K562 (cell line): ENCODE measurements at regions not wholly inside any gene's neighbourhood (a gene's known extent, or its start where the extent isn't known, plus 50 kb on each side); places are given as distances from the start of the nearest gene placed in this dataset.
A peak's percentile ranks its signal among the peaks of the same experiment; 100 is the strongest.

Experiments
- ATAC-seq: fragments of 200-7000 bp; cut with Tn5 transposase; 3 replicates; pipeline ENCODE4 v1.9.1; 2020; ENCODE audit warnings: moderate library complexity
- BruUV-seq: library from RNA; stranded (reverse); fragments of 400-500 nt; replicated peaks from 2 replicates; lab custom pipeline; 2021; lab: Mats Ljungman, UMichigan
- CTCF ChIA-PET: fragments of 300-600 bp; formaldehyde crosslinking; extraction: SDS; loops from one replicate; lab custom pipeline; 2021; ENCODE audit warnings: low intra/inter-chr PET ratio; lab: Yijun Ruan, JAX
- POLR2A ChIA-PET: fragments of 300-600, 350-650 bp; sonication (Branson Sonifier 250); formaldehyde crosslinking; extraction: SDS; loops from one replicate; lab custom pipeline; 2021; ENCODE audit warnings: antibody characterized with exemption, inconsistent platforms; lab: Yijun Ruan, JAX
- DNase-seq, 4 experiments: peaks; one replicate each; pipeline versions ENCODE4 v3.0.0 to v3.0.0-alpha.2; 2011 to 2018; ENCODE audit warnings: low spot score in 3 of 4, mixed read lengths in 3 of 4; ENCODE audit errors: extremely low read depth in 1 of 4
- FAIRE-seq: peaks from 2 replicates; lab custom pipeline; 2011; peaks lifted over from hg19 to GRCh38; lab: Jason Lieb, UNC
- H2AFZ ChIP-seq: 2 replicates; pipeline ENCODE4 v1.6.0; 2011; ENCODE audit warnings: low read depth, low read length, control low read depth, inconsistent platforms
- H3K27ac ChIP-seq: fragments of 200-600 bp; 3 replicates; pipeline ENCODE4 v1.8.0; 2011; ENCODE audit warnings: low read depth, mild to moderate bottlenecking, control low read depth, inconsistent platforms, low read length, moderate library complexity, mixed read lengths; ENCODE audit errors: extremely low read depth
- H3K27me3 ChIP-seq, 2 experiments: fragments of 300-600 bp in 1 of 2; 2 replicates in 1 of 2; 3 replicates in 1 of 2; pipeline versions ENCODE4 v1.6.0 to v1.8.0; 2011; ENCODE audit warnings: inconsistent platforms in 2 of 2, low read length in 2 of 2, mild to moderate bottlenecking in 1 of 2, mixed read lengths in 1 of 2, moderate library complexity in 1 of 2; ENCODE audit not compliant: control insufficient read depth in 2 of 2, insufficient read depth in 2 of 2
- H3K36me3 ChIP-seq: fragments of 300-600 bp; 3 replicates; pipeline ENCODE4 v1.8.0; 2011; ENCODE audit warnings: mild to moderate bottlenecking, low read length, inconsistent platforms; ENCODE audit not compliant: control insufficient read depth, insufficient read depth
- H3K4me1 ChIP-seq, 2 experiments: fragments of 200-600 bp in 1 of 2; replicated peaks in 1 of 2; 2 replicates in 1 of 2; 3 replicates in 1 of 2; pipeline versions ENCODE4 v1.5.1 to v1.8.0; 2011; ENCODE audit warnings: inconsistent platforms in 2 of 2, low read length in 2 of 2, mild to moderate bottlenecking in 1 of 2, mixed read lengths in 1 of 2, moderate library complexity in 1 of 2; ENCODE audit not compliant: control insufficient read depth in 2 of 2, insufficient read depth in 2 of 2
- H3K4me2 ChIP-seq: 2 replicates; pipeline ENCODE4 v1.6.1; 2011; ENCODE audit warnings: low read length, control low read depth, inconsistent platforms, mixed read lengths; ENCODE audit not compliant: insufficient read depth
- H3K4me3 ChIP-seq: fragments of 200-600 bp; sonication (generic), shearing (Covaris generic); 2 replicates; pipeline ENCODE4 v1.5.1; 2016; ENCODE audit warnings: control low read depth, inconsistent platforms
- H3K79me2 ChIP-seq: fragments of 200-600 bp; 3 replicates; pipeline ENCODE4 v1.8.0; 2011; ENCODE audit warnings: low read length, inconsistent platforms; ENCODE audit not compliant: control insufficient read depth, insufficient read depth
- H3K9ac ChIP-seq, 2 experiments: 2 replicates each; pipeline versions ENCODE4 v1.6.0 to v1.6.1; 2011; ENCODE audit warnings: low read depth in 2 of 2, low read length in 2 of 2, control low read depth in 1 of 2, inconsistent platforms in 1 of 2, mild to moderate bottlenecking in 1 of 2, mixed read lengths in 1 of 2; ENCODE audit not compliant: insufficient read depth in 1 of 2
- H3K9me1 ChIP-seq: one replicate; pipeline ENCODE4 v1.6.0; 2011; ENCODE audit warnings: inconsistent platforms, mild to moderate bottlenecking, low read length, moderate library complexity; ENCODE audit not compliant: control insufficient read depth, insufficient read depth
- H3K9me3 ChIP-seq: replicated peaks from 2 replicates; pipeline ENCODE4 v1.5.1; 2011; ENCODE audit warnings: low read depth, low read length, inconsistent platforms; ENCODE audit not compliant: control insufficient read depth, insufficient read depth
- H4K20me1 ChIP-seq: replicated peaks from 2 replicates; pipeline ENCODE4 v1.6.1; 2011; ENCODE audit warnings: low read length, inconsistent platforms, mixed read lengths; ENCODE audit not compliant: control insufficient read depth, insufficient read depth
- NFIC ChIP-seq: fragments of 450-650 bp; IDR thresholded peaks from 2 replicates; pipeline ENCODE4 v1.6.1; 2017; ENCODE audit warnings: mild to moderate bottlenecking, inconsistent platforms
- TARDBP ChIP-seq: fragments of 450-650 bp; IDR thresholded peaks from 2 replicates; pipeline ENCODE4 v1.6.1; 2016
- WGBS: fragments of 100-300 bp; shearing (Covaris generic); methylation state at CpG from one replicate; pipeline ENCODE4 v1.1.6; 2016; ENCODE audit warnings: low coverage, mixed read lengths; ENCODE audit not compliant: insufficient coverage; ENCODE audit errors: missing lambda C conversion rate; 5-methylcytosine and 5-hydroxymethylcytosine counted together
- in situ Hi-C: fragments of 300-500 bp; cut with MboI; formaldehyde crosslinking; loops from 4 replicates; pipeline ENCODE4 v1.15.0; 2018; ENCODE audit warnings: inconsistent platforms, mixed read lengths
- intact Hi-C: fragments of 100-400 bp; cut with micrococcal nuclease; formaldehyde crosslinking; loops from 2 replicates; pipeline ENCODE4 v1.14.2; 2022
- TF ChIP-seq, protein P1 (sequence below): fragments of 450-650 bp; formaldehyde crosslinking; IDR thresholded peaks from 2 replicates; pipeline ENCODE4 v1.4.0; 2020; ENCODE audit warnings: mild to moderate bottlenecking, mixed read lengths

DNA sequence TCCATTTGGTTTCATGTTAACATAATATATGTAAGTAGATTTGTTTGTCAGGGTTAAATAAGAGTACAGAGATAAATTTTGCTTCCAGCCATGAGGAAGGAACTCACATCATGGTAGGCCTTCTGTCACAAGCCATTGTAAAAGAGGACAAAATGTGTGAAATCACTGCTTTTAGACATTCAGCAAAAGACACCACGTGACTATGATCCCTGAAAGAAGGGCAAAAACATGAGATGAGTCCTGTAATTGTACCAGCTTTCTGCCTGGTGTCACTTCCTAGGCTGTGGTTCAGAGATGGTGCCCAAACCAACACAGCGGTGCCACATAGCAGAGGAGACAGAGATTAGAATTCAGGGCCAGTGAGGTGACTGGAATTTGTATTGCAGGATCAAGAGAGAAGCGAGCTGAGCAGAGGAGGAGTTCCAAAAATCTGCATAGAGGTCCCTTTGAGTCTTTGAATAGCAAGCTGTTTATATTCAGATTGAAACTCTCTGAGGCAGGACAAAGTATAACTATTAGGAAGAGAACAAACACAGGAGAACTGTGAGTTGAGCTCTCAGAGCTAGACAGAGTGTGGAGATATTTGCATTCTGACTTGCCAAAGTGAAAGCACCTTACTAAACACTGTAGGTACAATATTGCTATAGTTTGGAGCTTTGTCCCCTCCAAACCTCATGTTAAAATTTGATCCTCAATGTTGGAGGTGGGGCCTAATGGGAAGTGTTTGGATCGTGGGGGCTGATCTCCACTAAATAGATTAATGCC, 52.6 kb upstream of the PDE7B start:
- CTCF ChIA-PET: interaction anchor here (0.6 kb wide), 1 partner anchor 70 kb away, joined by 5 read pairs; no protein-coding TSS in a partner anchor
- 4% methylated on average over 4 of the region's 4 CpGs for WGBS

More for the DNA sequence above, 52.6 kb upstream of the PDE7B start:
- no peak for FAIRE-seq
- H3K9me1 ChIP-seq: no peaks in the 10 kb centered on the region
- no peak overlapping the region for H3K27ac ChIP-seq
- H3K4me3 ChIP-seq: no peak overlapping the region
- no peak overlapping the region for H3K9ac ChIP-seq
- no peaks in the 10 kb centered on the region for H3K79me2 ChIP-seq
- no peaks in the 10 kb centered on the region; a peak in 1 of 5 replicates for H3K27me3 ChIP-seq
- POLR2A ChIA-PET: no interaction called here
- H3K4me2 ChIP-seq: no peak overlapping the region
- H4K20me1 ChIP-seq: no peaks in the 10 kb centered on the region
- BruUV-seq: no TSS peak
- no peak for DNase-seq
- H2AFZ ChIP-seq: no peak overlapping the region
- H3K9me3 ChIP-seq: no peaks in the 10 kb centered on the region
- TF ChIP-seq TARDBP (no peak), NFIC (no peak)
- TF ChIP-seq, protein P1, sequence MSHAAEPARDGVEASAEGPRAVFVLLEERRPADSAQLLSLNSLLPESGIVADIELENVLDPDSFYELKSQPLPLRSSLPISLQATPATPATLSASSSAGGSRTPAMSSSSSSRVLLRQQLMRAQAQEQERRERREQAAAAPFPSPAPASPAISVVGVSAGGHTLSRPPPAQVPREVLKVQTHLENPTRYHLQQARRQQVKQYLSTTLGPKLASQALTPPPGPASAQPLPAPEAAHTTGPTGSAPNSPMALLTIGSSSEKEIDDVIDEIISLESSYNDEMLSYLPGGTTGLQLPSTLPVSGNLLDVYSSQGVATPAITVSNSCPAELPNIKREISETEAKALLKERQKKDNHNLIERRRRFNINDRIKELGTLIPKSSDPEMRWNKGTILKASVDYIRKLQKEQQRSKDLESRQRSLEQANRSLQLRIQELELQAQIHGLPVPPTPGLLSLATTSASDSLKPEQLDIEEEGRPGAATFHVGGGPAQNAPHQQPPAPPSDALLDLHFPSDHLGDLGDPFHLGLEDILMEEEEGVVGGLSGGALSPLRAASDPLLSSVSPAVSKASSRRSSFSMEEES (CRISPR knock-in tag): peak; percentile 75
- intact Hi-C loops: no loop called here
- no peaks in the 10 kb centered on the region for H3K36me3 ChIP-seq
- in situ Hi-C loops: no loop called here
- no peaks in the 10 kb centered on the region for H3K4me1 ChIP-seq
- ATAC-seq: no peak
